Fibroblast of lung (primary cell): ENCODE measurements at regions not wholly inside any gene's neighbourhood (a gene's known extent, or its start where the extent isn't known, plus 50 kb on each side); places are given as distances from the start of the nearest gene placed in this dataset.

Source experiments
- DNase-seq, 2 donors: peaks; one replicate each; pipeline versions ENCODE4 v3.0.0 to v3.0.0-alpha.2; 2010; ENCODE audit warnings: low read depth in 2 of 2
- H2AFZ ChIP-seq: 2 replicates; pipeline ENCODE4 v1.5.1; 2012; ENCODE audit warnings: low read length, control low read depth, inconsistent platforms
- H3K27ac ChIP-seq: 2 replicates; pipeline ENCODE4 v1.5.1; 2011; ENCODE audit warnings: low read length, control low read depth; ENCODE audit not compliant: insufficient read depth
- H3K27me3 ChIP-seq: 2 replicates; pipeline ENCODE4 v1.5.1; 2011; ENCODE audit warnings: mild to moderate bottlenecking, low read length; ENCODE audit not compliant: control insufficient read depth, insufficient read depth
- H3K36me3 ChIP-seq: 2 replicates; pipeline ENCODE4 v1.5.1; 2011; ENCODE audit warnings: low read length; ENCODE audit not compliant: control insufficient read depth, insufficient read depth
- H3K4me1 ChIP-seq: 2 replicates; pipeline ENCODE4 v1.5.1; 2011; ENCODE audit warnings: low read length; ENCODE audit not compliant: control insufficient read depth, insufficient read depth; ENCODE audit errors: extremely low read depth
- H3K4me2 ChIP-seq: 2 replicates; pipeline ENCODE4 v1.5.1; 2011; ENCODE audit warnings: low read length, control low read depth; ENCODE audit not compliant: insufficient read depth; ENCODE audit errors: extremely low read depth
- H3K4me3 ChIP-seq, 4 experiments: fragments of 200-600 bp in 1 of 4; sonication (generic) in 1 of 4; replicated peaks in 1 of 4; 2 replicates each; pipeline ENCODE4 v1.5.1; 2011 to 2016; ENCODE audit warnings: low read length in 4 of 4, low read depth in 3 of 4, mild to moderate bottlenecking in 3 of 4, control low read depth in 2 of 4, inconsistent platforms in 1 of 4, mixed read lengths in 1 of 4; ENCODE audit not compliant: insufficient read depth in 1 of 4; ENCODE audit errors: control extremely low read depth in 1 of 4
- H3K79me2 ChIP-seq: 2 replicates; pipeline ENCODE4 v1.5.1; 2012; ENCODE audit warnings: mild to moderate bottlenecking, low read length, inconsistent platforms; ENCODE audit not compliant: control insufficient read depth, insufficient read depth
- H3K9ac ChIP-seq: 2 replicates; pipeline ENCODE4 v1.5.1; 2011; ENCODE audit warnings: mild to moderate bottlenecking, low read length, control low read depth; ENCODE audit not compliant: insufficient read depth
- H3K9me3 ChIP-seq: 2 replicates; pipeline ENCODE4 v1.5.1; 2012; ENCODE audit warnings: low read depth, low read length; ENCODE audit not compliant: control insufficient read depth, insufficient read depth
- H4K20me1 ChIP-seq: 2 replicates; pipeline ENCODE4 v1.5.1; 2011; ENCODE audit warnings: low read length; ENCODE audit not compliant: control insufficient read depth, insufficient read depth; ENCODE audit errors: extremely low read depth
- EZH2 ChIP-seq: IDR thresholded peaks from 2 replicates; pipeline ENCODE4 v1.5.1; 2012; ENCODE audit warnings: low read length, control low read depth, mild to moderate bottlenecking; ENCODE audit errors: missing control alignments
- TF ChIP-seq, protein P1 (sequence below), 2 donors: IDR thresholded peaks in 1 of 2; conservative IDR thresholded peaks in 1 of 2; 1 replicate in 1 of 2; 2 replicates in 1 of 2; pipeline ENCODE4 v1.5.1; 2011 to 2012; ENCODE audit warnings: low read length in 2 of 2, control low read depth in 1 of 2, inconsistent platforms in 1 of 2, low read depth in 1 of 2, mild to moderate bottlenecking in 1 of 2

GRCh38 chr3:34183611-34184340 lies 385.3 kb downstream of the PDCD6IP start:
- no peaks in the 10 kb centered on the region for H3K36me3 ChIP-seq
- H3K27me3 ChIP-seq, result no peaks in the 10 kb centered on the region
- no peak for DNase-seq
- no peaks in the 10 kb centered on the region for H4K20me1 ChIP-seq
- H3K4me3 ChIP-seq, result no peak overlapping the region
- no peaks in the 10 kb centered on the region for H3K9me3 ChIP-seq
- no peaks in the 10 kb centered on the region for H3K4me1 ChIP-seq
- H3K4me2 ChIP-seq, result no peak overlapping the region
- no peak for TF ChIP-seq EZH2
- TF ChIP-seq, protein P1, sequence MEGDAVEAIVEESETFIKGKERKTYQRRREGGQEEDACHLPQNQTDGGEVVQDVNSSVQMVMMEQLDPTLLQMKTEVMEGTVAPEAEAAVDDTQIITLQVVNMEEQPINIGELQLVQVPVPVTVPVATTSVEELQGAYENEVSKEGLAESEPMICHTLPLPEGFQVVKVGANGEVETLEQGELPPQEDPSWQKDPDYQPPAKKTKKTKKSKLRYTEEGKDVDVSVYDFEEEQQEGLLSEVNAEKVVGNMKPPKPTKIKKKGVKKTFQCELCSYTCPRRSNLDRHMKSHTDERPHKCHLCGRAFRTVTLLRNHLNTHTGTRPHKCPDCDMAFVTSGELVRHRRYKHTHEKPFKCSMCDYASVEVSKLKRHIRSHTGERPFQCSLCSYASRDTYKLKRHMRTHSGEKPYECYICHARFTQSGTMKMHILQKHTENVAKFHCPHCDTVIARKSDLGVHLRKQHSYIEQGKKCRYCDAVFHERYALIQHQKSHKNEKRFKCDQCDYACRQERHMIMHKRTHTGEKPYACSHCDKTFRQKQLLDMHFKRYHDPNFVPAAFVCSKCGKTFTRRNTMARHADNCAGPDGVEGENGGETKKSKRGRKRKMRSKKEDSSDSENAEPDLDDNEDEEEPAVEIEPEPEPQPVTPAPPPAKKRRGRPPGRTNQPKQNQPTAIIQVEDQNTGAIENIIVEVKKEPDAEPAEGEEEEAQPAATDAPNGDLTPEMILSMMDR (conservative IDR thresholded peaks at IDR 0.05 in 1 of 2, IDR thresholded peaks at IDR 0.05 in 1 of 2; ENCODE audit: low read depth in 1 of 2, low read length in 2 of 2), result no peak
- no peak overlapping the region for H3K27ac ChIP-seq
- no peak overlapping the region for H3K9ac ChIP-seq
- H3K79me2 ChIP-seq, result no peaks in the 10 kb centered on the region
- H2AFZ ChIP-seq, result no peak overlapping the region

DNA sequence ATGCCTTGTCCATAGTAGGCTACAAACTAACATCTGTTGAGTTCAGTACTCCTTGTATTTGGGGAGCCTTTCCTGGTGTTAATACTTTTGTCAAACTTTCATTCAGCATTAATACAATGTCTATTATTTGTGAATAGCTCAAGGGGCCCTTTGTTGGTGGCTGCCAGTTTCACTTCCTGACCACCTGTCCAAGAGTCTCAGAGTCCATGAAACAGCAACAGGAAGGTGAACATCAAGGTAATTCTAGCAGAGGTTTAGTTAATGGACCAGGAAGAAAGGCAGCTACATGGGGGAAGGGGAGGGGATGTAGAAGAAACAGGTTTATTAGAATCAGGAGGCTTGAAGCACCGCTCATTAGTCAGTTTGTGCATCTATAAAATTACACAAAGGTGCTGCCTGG lies 386.9 kb downstream of the PDCD6IP start:
- Histone ChIP-seq H3K9me3 (no peaks in the 10 kb centered on the region), H4K20me1 (no peaks in the 10 kb centered on the region), H3K4me3 (no peak overlapping the region), H3K9ac (no peak overlapping the region), H3K79me2 (no peaks in the 10 kb centered on the region), H3K27me3 (no peaks in the 10 kb centered on the region), H2AFZ (no peak overlapping the region), H3K4me1 (no peaks in the 10 kb centered on the region), H3K36me3 (no peaks in the 10 kb centered on the region), H3K4me2 (no peak overlapping the region), H3K27ac (no peak overlapping the region)
- DNase-seq, result no peak
- TF ChIP-seq EZH2, result no peak
- TF ChIP-seq, protein P1 (conservative IDR thresholded peaks at IDR 0.05 in 1 of 2, IDR thresholded peaks at IDR 0.05 in 1 of 2; ENCODE audit: low read depth in 1 of 2, low read length in 2 of 2), result no peak

- no peaks in the 10 kb centered on the region for H3K79me2 ChIP-seq
- no peak overlapping the region for H3K9ac ChIP-seq
- DNase-seq, result no peak
- no peaks in the 10 kb centered on the region for H3K4me1 ChIP-seq
- H2AFZ ChIP-seq, result no peak overlapping the region
- H4K20me1 ChIP-seq, result no peaks in the 10 kb centered on the region
- H3K4me2 ChIP-seq, result no peak overlapping the region
- H3K27me3 ChIP-seq, result no peaks in the 10 kb centered on the region
- H3K27ac ChIP-seq, result no peak overlapping the region
- H3K9me3 ChIP-seq, result no peaks in the 10 kb centered on the region
- no peaks in the 10 kb centered on the region for H3K36me3 ChIP-seq
- TF ChIP-seq, protein P1 (conservative IDR thresholded peaks at IDR 0.05 in 1 of 2, IDR thresholded peaks at IDR 0.05 in 1 of 2; ENCODE audit: low read depth in 1 of 2, low read length in 2 of 2), result no peak
- TF ChIP-seq EZH2, result no peak
- no peak overlapping the region for H3K4me3 ChIP-seq
Observed at GRCh38 chr3:34189133-34189532, 390.7 kb downstream of the PDCD6IP start.
